Psoas muscle (tissue), 7 donors: ENCODE measurements at regions not wholly inside any gene's neighbourhood (a gene's known extent, or its start where the extent isn't known, plus 50 kb on each side); places are given as distances from the start of the nearest gene placed in this dataset.

Experiments
- ATAC-seq, 4 donors: fragments of 200-7000 bp; cut with Tn5 transposase; one replicate each; pipeline ENCODE4 v1.9.1; 2020; ENCODE audit warnings: moderate library complexity in 3 of 4, mild to moderate bottlenecking in 2 of 4
- DNase-seq, 2 donors: peaks; one replicate each; pipeline ENCODE4 v3.0.0-alpha.2; 2020
- H3K27ac ChIP-seq: fragments of 200-600 bp; one replicate; pipeline ENCODE4 v1.8.0; 2022
- H3K27me3 ChIP-seq, 3 donors: fragments of 200-600 bp in 1 of 3; one replicate each; pipeline versions ENCODE4 v1.6.1 to v1.8.0; 2013 to 2022; ENCODE audit warnings: low read length in 2 of 3, mild to moderate bottlenecking in 2 of 3, moderate library complexity in 1 of 3; ENCODE audit not compliant: insufficient read depth in 3 of 3
- H3K36me3 ChIP-seq, 2 donors: fragments of 200-600 bp in 1 of 2; one replicate each; pipeline versions ENCODE4 v1.6.1 to v1.8.0; 2013 to 2022; ENCODE audit warnings: low read depth in 1 of 2, mild to moderate bottlenecking in 1 of 2, moderate library complexity in 1 of 2; ENCODE audit not compliant: insufficient read depth in 1 of 2
- H3K4me1 ChIP-seq: fragments of 200-600 bp; one replicate; pipeline ENCODE4 v1.8.0; 2022
- H3K4me3 ChIP-seq: fragments of 200-600 bp; one replicate; pipeline ENCODE4 v1.8.0; 2022; ENCODE audit warnings: mild to moderate bottlenecking
- H3K9me3 ChIP-seq: fragments of 200-600 bp; one replicate; pipeline ENCODE4 v1.8.0; 2022
- WGBS, 3 donors: extraction: QIAGEN DNeasy Blood & Tissue Kit; methylation state at CpG; one replicate each; pipeline versions ENCODE4 v1.1.6 to v1.1.7; 2013; 5-methylcytosine and 5-hydroxymethylcytosine counted together
- intact Hi-C, 2 donors: fragments of 100-400 bp; cut with DNase I; formaldehyde crosslinking; loops; one replicate each; pipeline versions ENCODE4 v1.11.0 to v1.14.2; 2022
- TF ChIP-seq, protein P1 (sequence below): fragments of 200-600 bp; IDR thresholded peaks from one replicate; pipeline ENCODE4 v1.8.0; 2022; ENCODE audit warnings: antibody characterized with exemption
- donor health status: healthy with polysubstance abuse.
- donor health status: DM: no; HTN: no; CAD: no; lungs with moderate emphysema.
- donor health status: Bipolar disorder and iron deficiency.
- donor health status: healthy.
- donor health status: DM: yes; HTN: yes; CAD: no.
- donor health status: DM: no; HTN: no; CAD: no.
- donor health status: DM: yes; HTN: yes; CAD: no.

DNA sequence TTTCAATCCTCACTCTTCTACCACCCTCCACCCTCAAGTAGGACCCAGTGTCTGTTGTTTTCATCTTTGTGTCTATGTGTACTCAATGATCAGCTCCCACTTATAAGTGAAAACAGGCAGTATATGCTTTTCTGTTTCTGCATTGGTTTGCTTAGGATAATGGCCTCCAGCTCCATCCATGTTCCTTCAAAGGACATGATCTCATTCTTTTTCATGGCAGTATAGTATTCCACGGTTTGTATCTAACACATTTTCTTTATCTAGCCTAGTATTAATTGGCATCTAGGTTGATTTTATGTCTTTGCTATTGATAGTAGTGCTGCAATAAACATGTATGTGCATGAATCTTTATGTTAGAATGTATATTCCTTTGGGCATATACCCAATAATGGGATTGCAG lies 259.8 kb upstream of the KIF2A start:
- no peaks in the 10 kb centered on the region for H3K27me3 ChIP-seq
- no peak for ATAC-seq
- DNase-seq, result no peak
- H3K4me1 ChIP-seq, result no peaks in the 10 kb centered on the region
- 72 to 79% (median 77%) methylated on average over 1 of the region's 1 CpG for WGBS, 3 donors
- H3K36me3 ChIP-seq, result no peaks in the 10 kb centered on the region
- TF ChIP-seq, protein P1, sequence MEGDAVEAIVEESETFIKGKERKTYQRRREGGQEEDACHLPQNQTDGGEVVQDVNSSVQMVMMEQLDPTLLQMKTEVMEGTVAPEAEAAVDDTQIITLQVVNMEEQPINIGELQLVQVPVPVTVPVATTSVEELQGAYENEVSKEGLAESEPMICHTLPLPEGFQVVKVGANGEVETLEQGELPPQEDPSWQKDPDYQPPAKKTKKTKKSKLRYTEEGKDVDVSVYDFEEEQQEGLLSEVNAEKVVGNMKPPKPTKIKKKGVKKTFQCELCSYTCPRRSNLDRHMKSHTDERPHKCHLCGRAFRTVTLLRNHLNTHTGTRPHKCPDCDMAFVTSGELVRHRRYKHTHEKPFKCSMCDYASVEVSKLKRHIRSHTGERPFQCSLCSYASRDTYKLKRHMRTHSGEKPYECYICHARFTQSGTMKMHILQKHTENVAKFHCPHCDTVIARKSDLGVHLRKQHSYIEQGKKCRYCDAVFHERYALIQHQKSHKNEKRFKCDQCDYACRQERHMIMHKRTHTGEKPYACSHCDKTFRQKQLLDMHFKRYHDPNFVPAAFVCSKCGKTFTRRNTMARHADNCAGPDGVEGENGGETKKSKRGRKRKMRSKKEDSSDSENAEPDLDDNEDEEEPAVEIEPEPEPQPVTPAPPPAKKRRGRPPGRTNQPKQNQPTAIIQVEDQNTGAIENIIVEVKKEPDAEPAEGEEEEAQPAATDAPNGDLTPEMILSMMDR, result no peak
- intact Hi-C loops, result no loop called here
- no peak overlapping the region for H3K27ac ChIP-seq
- peaks cover 6% of the 10 kb centered on the region for H3K9me3 ChIP-seq
- no peak overlapping the region for H3K4me3 ChIP-seq

DNA sequence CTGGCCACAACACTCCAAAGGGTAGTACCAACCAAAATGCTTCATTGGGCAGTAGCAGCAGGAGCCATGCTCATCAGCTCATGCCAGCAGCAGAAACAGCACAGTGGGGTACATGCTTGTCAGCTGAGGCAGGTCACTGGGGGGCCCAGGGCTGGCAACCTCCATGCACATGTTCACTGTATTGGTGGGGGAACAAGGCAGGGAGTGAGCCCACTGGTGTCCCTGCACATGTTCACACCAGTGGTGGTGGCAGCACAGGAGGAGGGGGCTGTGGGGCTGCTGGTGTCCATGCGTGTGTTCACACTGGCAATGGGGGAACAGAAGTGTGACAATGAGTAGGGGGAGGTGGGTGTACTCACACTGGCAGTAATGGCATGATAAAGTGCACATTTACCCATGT lies 254.3 kb upstream of the KIF2A start:
- no peaks in the 10 kb centered on the region for H3K27me3 ChIP-seq
- no peaks in the 10 kb centered on the region for H3K9me3 ChIP-seq
- H3K4me1 ChIP-seq, result no peaks in the 10 kb centered on the region
- DNase-seq (no peak), ATAC-seq (no peak)
- TF ChIP-seq, protein P1, result no peak
- no peak overlapping the region for H3K4me3 ChIP-seq
- WGBS, 3 donors, result 88 to 95% (median 92%) methylated on average over 1 of the region's 1 CpG
- no peaks in the 10 kb centered on the region for H3K36me3 ChIP-seq
- H3K27ac ChIP-seq, result no peak overlapping the region
- intact Hi-C loops, result no loop called here

DNA sequence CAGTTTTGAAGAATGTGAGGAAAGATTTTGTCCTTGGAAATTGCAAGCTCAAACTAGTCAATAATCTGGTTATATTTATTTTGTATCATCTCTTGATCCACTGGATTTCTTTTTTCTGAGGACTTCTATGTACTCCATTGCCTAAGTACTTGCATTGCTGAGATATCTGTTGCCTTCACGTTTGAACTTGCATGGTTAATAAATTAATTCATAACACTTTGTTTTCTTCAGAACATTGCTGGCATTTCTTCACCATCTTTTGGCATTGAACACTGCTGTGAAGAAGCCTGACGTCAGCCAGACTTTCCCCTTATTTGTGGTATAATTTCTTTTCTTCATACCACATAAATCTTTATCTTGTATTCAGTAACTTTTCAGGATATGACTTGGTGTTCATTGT lies 246.0 kb upstream of the KIF2A start:
- no peak overlapping the region for H3K27ac ChIP-seq
- H3K4me1 ChIP-seq, result no peaks in the 10 kb centered on the region
- DNase-seq (no peak), ATAC-seq (no peak)
- TF ChIP-seq, protein P1, result no peak
- H3K9me3 ChIP-seq, result no peaks in the 10 kb centered on the region
- H3K36me3 ChIP-seq, result no peaks in the 10 kb centered on the region
- 23 to 32% (median 26%) methylated on average over 2 of the region's 2 CpGs for WGBS, 3 donors
- H3K4me3 ChIP-seq, result no peak overlapping the region
- no peaks in the 10 kb centered on the region for H3K27me3 ChIP-seq
- intact Hi-C loops, result no loop called here

DNA sequence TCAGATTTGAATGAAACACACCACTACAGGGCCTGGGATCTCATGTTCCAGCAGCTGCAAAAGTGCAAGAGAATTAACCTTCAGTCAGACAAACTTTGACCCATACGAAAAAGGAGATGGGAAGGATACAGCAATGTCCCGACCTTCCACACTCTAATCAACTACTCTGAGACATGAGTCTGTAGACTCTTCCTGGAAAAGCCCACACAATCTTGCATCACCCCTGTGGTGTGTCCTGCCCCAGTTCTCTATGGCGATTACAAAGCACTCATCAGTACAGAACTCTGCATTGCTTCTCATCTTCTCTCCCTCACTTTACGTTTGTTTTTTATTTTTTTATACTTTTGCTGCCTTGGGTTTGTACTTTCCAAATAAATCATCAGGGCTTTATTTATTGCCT lies 241.0 kb upstream of the KIF2A start:
- ATAC-seq (no peak), DNase-seq (no peak)
- TF ChIP-seq, protein P1, result no peak
- WGBS, 3 donors, result 33 to 42% (median 36%) methylated on average over 4 of the region's 4 CpGs
- intact Hi-C loops, result no loop called here
- H3K27me3 ChIP-seq, result no peaks in the 10 kb centered on the region
- no peaks in the 10 kb centered on the region for H3K4me1 ChIP-seq
- no peaks in the 10 kb centered on the region for H3K9me3 ChIP-seq
- H3K4me3 ChIP-seq, result no peak overlapping the region
- no peak overlapping the region for H3K27ac ChIP-seq
- no peaks in the 10 kb centered on the region for H3K36me3 ChIP-seq

DNA sequence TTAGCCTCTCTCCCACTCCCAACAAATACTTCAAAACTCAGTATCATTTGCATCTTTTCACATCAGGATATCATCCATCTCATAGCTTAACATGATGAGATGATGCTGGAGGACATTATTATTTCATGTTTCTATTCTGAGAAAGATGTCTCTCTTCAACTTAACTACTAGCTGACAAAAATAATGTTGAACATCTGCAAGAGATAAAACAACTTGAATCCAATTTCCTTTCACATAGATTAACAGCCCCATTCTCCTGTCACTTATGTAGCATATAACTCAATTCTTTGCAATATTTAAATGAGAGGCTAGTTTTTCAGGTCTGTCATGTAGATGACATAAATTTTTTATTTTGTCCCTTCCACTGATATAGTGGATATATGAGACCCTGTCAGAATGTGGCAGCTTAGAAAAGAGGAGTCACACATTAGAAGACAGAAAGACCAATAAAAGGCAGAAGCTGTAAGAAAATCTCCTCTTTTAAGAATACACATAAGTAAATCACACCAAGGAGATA lies 239.2 kb upstream of the KIF2A start:
- H3K4me1 ChIP-seq, result no peaks in the 10 kb centered on the region
- DNase-seq, result no peak
- H3K27me3 ChIP-seq, result no peaks in the 10 kb centered on the region
- no peak for ATAC-seq
- no peaks in the 10 kb centered on the region for H3K36me3 ChIP-seq
- no peaks in the 10 kb centered on the region for H3K9me3 ChIP-seq
- H3K27ac ChIP-seq, result no peak overlapping the region
- no peak overlapping the region for H3K4me3 ChIP-seq
- TF ChIP-seq, protein P1, result no peak
- intact Hi-C loops, result no loop called here
